DND-41 (cell line): ENCODE measurements at regions not wholly inside any gene's neighbourhood (a gene's known extent, or its start where the extent isn't known, plus 50 kb on each side); places are given as distances from the start of the nearest gene placed in this dataset.

Experiments used
- EZH2 ChIP-seq: IDR thresholded peaks from 3 replicates; pipeline ENCODE4 v1.6.1; 2012; ENCODE audit warnings: borderline replicate concordance, low read depth, mild to moderate bottlenecking, moderate library complexity, low read length, inconsistent platforms; ENCODE audit not compliant: severe bottlenecking
- TF ChIP-seq, protein P1 (sequence below): IDR thresholded peaks from 2 replicates; pipeline ENCODE4 v1.5.1; 2012; ENCODE audit warnings: borderline replicate concordance, low read length, moderate library complexity, mild to moderate bottlenecking; ENCODE audit not compliant: poor library complexity, severe bottlenecking; ENCODE audit errors: extremely low read depth

DNA sequence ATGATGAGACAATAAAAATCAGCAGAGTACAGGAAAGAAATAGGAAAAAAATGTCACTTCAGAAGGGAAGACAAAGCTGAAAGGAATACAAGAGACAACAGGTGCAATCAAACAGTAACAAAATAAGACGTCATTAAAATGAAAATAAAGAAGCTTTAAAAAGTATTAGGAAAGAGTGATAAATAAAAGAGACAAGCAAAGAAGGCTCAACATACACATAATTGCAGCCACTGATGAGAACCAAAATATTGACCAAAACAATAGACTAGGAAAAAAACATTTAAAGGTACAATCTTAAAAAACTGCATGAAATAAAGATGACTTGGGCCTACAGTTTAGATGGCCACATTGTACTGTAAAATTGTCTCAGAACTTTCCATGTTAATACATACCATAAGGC, 160.5 kb upstream of the MINDY3 start:
- TF ChIP-seq, protein P1, sequence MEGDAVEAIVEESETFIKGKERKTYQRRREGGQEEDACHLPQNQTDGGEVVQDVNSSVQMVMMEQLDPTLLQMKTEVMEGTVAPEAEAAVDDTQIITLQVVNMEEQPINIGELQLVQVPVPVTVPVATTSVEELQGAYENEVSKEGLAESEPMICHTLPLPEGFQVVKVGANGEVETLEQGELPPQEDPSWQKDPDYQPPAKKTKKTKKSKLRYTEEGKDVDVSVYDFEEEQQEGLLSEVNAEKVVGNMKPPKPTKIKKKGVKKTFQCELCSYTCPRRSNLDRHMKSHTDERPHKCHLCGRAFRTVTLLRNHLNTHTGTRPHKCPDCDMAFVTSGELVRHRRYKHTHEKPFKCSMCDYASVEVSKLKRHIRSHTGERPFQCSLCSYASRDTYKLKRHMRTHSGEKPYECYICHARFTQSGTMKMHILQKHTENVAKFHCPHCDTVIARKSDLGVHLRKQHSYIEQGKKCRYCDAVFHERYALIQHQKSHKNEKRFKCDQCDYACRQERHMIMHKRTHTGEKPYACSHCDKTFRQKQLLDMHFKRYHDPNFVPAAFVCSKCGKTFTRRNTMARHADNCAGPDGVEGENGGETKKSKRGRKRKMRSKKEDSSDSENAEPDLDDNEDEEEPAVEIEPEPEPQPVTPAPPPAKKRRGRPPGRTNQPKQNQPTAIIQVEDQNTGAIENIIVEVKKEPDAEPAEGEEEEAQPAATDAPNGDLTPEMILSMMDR, result no peak
- no peak for TF ChIP-seq EZH2
